DMS53 treated with DMSO at 0.1 percent for 48 hours (cell line): ENCODE measurements at regions not wholly inside any gene's neighbourhood (a gene's known extent, or its start where the extent isn't known, plus 50 kb on each side); places are given as distances from the start of the nearest gene placed in this dataset.

Experiments
- DNase-seq: peaks from one replicate; lab custom pipeline; 2025; ENCODE audit not compliant: unreplicated experiment; lab: John Stamatoyannopoulos, UW

- DNase-seq: no peak
Measured at GRCh38 chr3:8451696-8452095, 49.9 kb upstream of the LMCD1 start.
